IPS-18a (cell line): ENCODE measurements at regions not wholly inside any gene's neighbourhood (a gene's known extent, or its start where the extent isn't known, plus 50 kb on each side); places are given as distances from the start of the nearest gene placed in this dataset.

Source experiments
- H3K27ac ChIP-seq: one replicate; pipeline ENCODE4 v1.5.1; 2013; ENCODE audit warnings: low read length
- H3K27me3 ChIP-seq: one replicate; pipeline ENCODE4 v1.6.1; 2013; ENCODE audit warnings: mild to moderate bottlenecking, low read length; ENCODE audit not compliant: control insufficient read depth, insufficient read depth
- H3K36me3 ChIP-seq: one replicate; pipeline ENCODE4 v1.6.1; 2013; ENCODE audit warnings: low read depth, low read length; ENCODE audit not compliant: control insufficient read depth
- H3K4me1 ChIP-seq: one replicate; pipeline ENCODE4 v1.6.1; 2013; ENCODE audit warnings: low read depth, low read length; ENCODE audit not compliant: control insufficient read depth
- H3K4me3 ChIP-seq: one replicate; pipeline ENCODE4 v1.5.1; 2013; ENCODE audit warnings: low read length
- H3K9ac ChIP-seq: one replicate; pipeline ENCODE4 v1.6.1; 2013; ENCODE audit warnings: mild to moderate bottlenecking, low read length, moderate library complexity
- H3K9me3 ChIP-seq: one replicate; pipeline ENCODE4 v1.6.1; 2013; ENCODE audit warnings: low read depth, low read length; ENCODE audit not compliant: control insufficient read depth

DNA sequence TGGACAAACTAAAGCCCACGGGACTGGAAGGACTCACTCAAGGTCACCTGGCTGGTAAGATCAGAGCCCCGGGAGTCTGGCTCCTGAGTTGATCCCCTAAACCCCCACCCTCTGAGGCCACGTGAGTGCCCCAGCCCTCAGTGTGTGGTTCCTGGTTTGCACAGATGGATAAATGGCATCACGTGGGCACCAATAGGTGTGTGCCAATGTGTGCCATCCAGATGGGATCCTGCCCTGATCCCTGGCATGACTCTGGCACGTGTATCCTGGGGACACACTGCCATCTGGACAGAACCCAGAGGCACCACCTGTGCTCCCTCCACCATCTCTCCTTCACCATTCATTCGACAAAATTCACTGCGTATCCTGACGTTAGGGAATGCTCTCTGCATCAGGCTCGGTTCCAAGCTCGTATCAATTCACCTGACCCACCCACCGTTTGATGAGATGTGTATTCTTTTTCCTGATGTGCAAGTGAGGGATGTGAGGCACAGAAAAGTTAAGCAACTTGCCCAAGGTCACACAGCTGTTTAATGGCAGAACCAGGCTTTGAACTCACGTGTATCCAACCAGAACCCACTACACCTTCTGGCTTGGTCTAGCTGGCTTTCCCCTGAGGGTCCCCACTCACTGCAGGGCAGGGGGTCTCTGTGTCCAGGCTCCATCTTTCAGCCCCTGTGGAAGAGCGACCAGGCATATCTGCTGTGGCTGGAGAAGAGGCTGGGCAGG lies 49.8 kb upstream of the PAX7 start:
- no peak overlapping the region for H3K4me3 ChIP-seq

More for the DNA sequence above, 49.8 kb upstream of the PAX7 start:
- H3K27me3 ChIP-seq: peaks cover 4% of the 10 kb centered on the region
- no peak overlapping the region for H3K27ac ChIP-seq
- H3K9ac ChIP-seq: no peak overlapping the region
- no peaks in the 10 kb centered on the region for H3K9me3 ChIP-seq
- no peaks in the 10 kb centered on the region for H3K36me3 ChIP-seq
- H3K4me1 ChIP-seq: no peaks in the 10 kb centered on the region
